Activated CD4-positive, alpha-beta T cell treated with anti-CD3 and anti-CD28 coated beads for 36 hours (primary cell): ENCODE measurements at regions not wholly inside any gene's neighbourhood (a gene's known extent, or its start where the extent isn't known, plus 50 kb on each side); places are given as distances from the start of the nearest gene placed in this dataset.
"Not testable (repeated sequence)": the region's sequence is repeated elsewhere in the genome, so short reads cannot be mapped to it uniquely, and the experiment has no call there.

ENCODE experiments used
- ATAC-seq: fragments of 200-7000 bp; cut with Tn5 transposase; one replicate; pipeline ENCODE4 v1.10.0; 2021; ENCODE audit warnings: mild to moderate bottlenecking, moderate library complexity
- CTCF ChIA-PET: fragments of 350-600 bp; sonication (Branson Sonifier 250); formaldehyde crosslinking; loops from one replicate; lab custom pipeline; 2021; ENCODE audit warnings: antibody characterized with exemption; lab: Charles Lee
- POLR2A ChIA-PET: fragments of 350-600 bp; sonication (Branson Sonifier 250); formaldehyde crosslinking; loops from one replicate; lab custom pipeline; 2021; ENCODE audit warnings: antibody characterized with exemption, inconsistent platforms; lab: Charles Lee
- DNase-seq: peaks from one replicate; pipeline ENCODE4 v3.0.0-alpha.2; 2020
- H3K27ac Mint-ChIP-seq: one replicate; pipeline ENCODE4 v1.8.0; 2021; ENCODE audit warnings: mixed read lengths
- H3K27me3 Mint-ChIP-seq: one replicate; pipeline ENCODE4 v1.8.0; 2021; ENCODE audit warnings: mixed read lengths
- H3K36me3 Mint-ChIP-seq: one replicate; pipeline ENCODE4 v1.8.0; 2021; ENCODE audit warnings: low read depth, mixed read lengths
- H3K4me1 Mint-ChIP-seq: one replicate; pipeline ENCODE4 v1.8.0; 2021; ENCODE audit warnings: mixed read lengths
- H3K4me3 Mint-ChIP-seq: one replicate; pipeline ENCODE4 v1.8.0; 2021; ENCODE audit warnings: mild to moderate bottlenecking, moderate library complexity, mixed read lengths
- H3K9me3 Mint-ChIP-seq: one replicate; pipeline ENCODE4 v1.8.0; 2021; ENCODE audit warnings: low read depth, mixed read lengths
- intact Hi-C, 2 experiments: fragments of 100-400 bp; cut with DNase I in 1 of 2; cut with micrococcal nuclease in 1 of 2; formaldehyde crosslinking; loops; one replicate each; pipeline versions ENCODE4 v1.14.2 to v1.15.1; 2022 to 2024; cut with DNase I, micrococcal nuclease

GRCh38 chr16:58884141-58884540 is 150.0 kb upstream of the GOT2 start:
- intact Hi-C loops, result no loop called here
- Mint-ChIP-seq H3K27me3 (peaks cover 8% of the 10 kb centered on the region), H3K9me3 (peaks cover 2% of the 10 kb centered on the region), H3K27ac (no peak overlapping the region), H3K4me3 (no peak overlapping the region), H3K4me1 (no peaks in the 10 kb centered on the region), H3K36me3 (no peaks in the 10 kb centered on the region)
- ATAC-seq (no peak), DNase-seq (no peak)
- ChIA-PET POLR2A (no interaction called here), CTCF (no interaction called here)

GRCh38 chr16:58883131-58883530 is 149.0 kb upstream of the GOT2 start:
- Mint-ChIP-seq H3K9me3 (peaks cover 2% of the 10 kb centered on the region), H3K36me3 (no peaks in the 10 kb centered on the region), H3K27ac (no peak overlapping the region), H3K4me1 (no peaks in the 10 kb centered on the region), H3K27me3 (peaks cover 8% of the 10 kb centered on the region), H3K4me3 (no peak overlapping the region)
- intact Hi-C loops, result no loop called here
- ChIA-PET CTCF (no interaction called here), POLR2A (no interaction called here)
- ATAC-seq (no peak), DNase-seq (no peak)

- no peak overlapping the region for H3K4me3 Mint-ChIP-seq
- peaks cover 2% of the 10 kb centered on the region for H3K9me3 Mint-ChIP-seq
- intact Hi-C loops, result no loop called here
- peaks cover 8% of the 10 kb centered on the region for H3K27me3 Mint-ChIP-seq
- POLR2A ChIA-PET, result no interaction called here
- ATAC-seq, result no peak
- DNase-seq, result no peak
- no peak overlapping the region for H3K27ac Mint-ChIP-seq
- H3K36me3 Mint-ChIP-seq, result no peaks in the 10 kb centered on the region
- CTCF ChIA-PET, result no interaction called here
- H3K4me1 Mint-ChIP-seq, result no peaks in the 10 kb centered on the region
These were observed 148.2 kb upstream of the GOT2 start for GRCh38 chr16:58882292-58882691.

DNA sequence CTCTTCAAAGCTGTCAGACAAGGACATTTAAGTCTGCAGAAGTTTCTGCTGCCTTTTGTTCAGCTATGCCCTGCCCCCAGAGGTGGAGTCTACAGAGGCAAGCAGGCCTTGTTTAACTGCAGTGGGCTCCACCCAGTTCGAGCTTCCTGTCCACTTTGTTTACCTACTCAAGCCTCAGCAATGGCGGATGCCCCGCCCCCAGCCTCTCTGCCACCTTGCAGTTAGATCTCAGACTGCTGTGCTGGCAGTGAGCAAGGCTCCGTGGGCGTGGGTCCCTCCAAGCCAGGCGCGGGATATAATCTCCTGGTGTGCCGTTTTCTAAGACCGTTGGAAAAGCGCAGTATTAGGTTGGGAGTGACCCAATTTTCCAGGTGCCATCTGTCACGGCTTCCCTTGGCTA is 144.5 kb upstream of the GOT2 start:
- CTCF ChIA-PET, H3K36me3 Mint-ChIP-seq, H3K9me3 Mint-ChIP-seq, DNase-seq, H3K27ac Mint-ChIP-seq, intact Hi-C loops, H3K27me3 Mint-ChIP-seq, H3K4me1 Mint-ChIP-seq, POLR2A ChIA-PET, ATAC-seq, H3K4me3 Mint-ChIP-seq: not testable (repeated sequence)

GRCh38 chr16:58866935-58867334 is 132.8 kb upstream of the GOT2 start:
- DNase-seq (no peak), ATAC-seq (no peak)
- H3K4me3 Mint-ChIP-seq, result no peak overlapping the region
- intact Hi-C loops, result no loop called here
- H3K36me3 Mint-ChIP-seq, result no peaks in the 10 kb centered on the region
- POLR2A ChIA-PET, result no interaction called here
- no peaks in the 10 kb centered on the region for H3K9me3 Mint-ChIP-seq
- peaks cover 1% of the 10 kb centered on the region for H3K27me3 Mint-ChIP-seq
- H3K4me1 Mint-ChIP-seq, result no peaks in the 10 kb centered on the region
- H3K27ac Mint-ChIP-seq, result no peak overlapping the region
- CTCF ChIA-PET, result no interaction called here

- no peaks in the 10 kb centered on the region for H3K4me1 Mint-ChIP-seq
- POLR2A ChIA-PET, result no interaction called here
- CTCF ChIA-PET, result no interaction called here
These were observed 129.6 kb upstream of the GOT2 start for GRCh38 chr16:58863761-58864160.

DNA sequence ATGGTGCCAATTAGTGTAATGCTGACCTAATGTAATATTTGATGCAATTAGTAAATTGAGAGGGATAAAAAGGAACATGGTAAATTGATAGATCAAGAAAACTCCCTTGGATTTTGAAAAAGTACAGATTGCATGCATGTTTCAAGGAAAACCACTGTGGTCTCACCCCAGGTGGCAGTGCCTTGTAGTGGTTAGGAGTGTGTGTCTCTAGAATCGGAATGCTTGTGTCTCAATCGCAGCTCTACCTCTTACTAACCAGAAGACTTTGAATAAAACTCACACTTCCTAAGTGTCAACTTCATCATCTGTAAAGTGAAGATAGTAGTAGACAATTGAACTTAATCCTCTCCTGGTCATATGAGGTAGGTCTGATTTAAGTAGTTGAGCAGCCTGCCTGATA is 128.9 kb upstream of the GOT2 start:
- POLR2A ChIA-PET, result no interaction called here

More at GRCh38 chr16:58863761-58864160, 129.6 kb upstream of the GOT2 start:
- H3K9me3 Mint-ChIP-seq, result no peaks in the 10 kb centered on the region
- ATAC-seq (no peak), DNase-seq (no peak)
- H3K36me3 Mint-ChIP-seq, result no peaks in the 10 kb centered on the region
- intact Hi-C loops, result no loop called here
- no peak overlapping the region for H3K27ac Mint-ChIP-seq
- peaks cover 5% of the 10 kb centered on the region for H3K27me3 Mint-ChIP-seq
- H3K4me3 Mint-ChIP-seq, result no peak overlapping the region

DNA sequence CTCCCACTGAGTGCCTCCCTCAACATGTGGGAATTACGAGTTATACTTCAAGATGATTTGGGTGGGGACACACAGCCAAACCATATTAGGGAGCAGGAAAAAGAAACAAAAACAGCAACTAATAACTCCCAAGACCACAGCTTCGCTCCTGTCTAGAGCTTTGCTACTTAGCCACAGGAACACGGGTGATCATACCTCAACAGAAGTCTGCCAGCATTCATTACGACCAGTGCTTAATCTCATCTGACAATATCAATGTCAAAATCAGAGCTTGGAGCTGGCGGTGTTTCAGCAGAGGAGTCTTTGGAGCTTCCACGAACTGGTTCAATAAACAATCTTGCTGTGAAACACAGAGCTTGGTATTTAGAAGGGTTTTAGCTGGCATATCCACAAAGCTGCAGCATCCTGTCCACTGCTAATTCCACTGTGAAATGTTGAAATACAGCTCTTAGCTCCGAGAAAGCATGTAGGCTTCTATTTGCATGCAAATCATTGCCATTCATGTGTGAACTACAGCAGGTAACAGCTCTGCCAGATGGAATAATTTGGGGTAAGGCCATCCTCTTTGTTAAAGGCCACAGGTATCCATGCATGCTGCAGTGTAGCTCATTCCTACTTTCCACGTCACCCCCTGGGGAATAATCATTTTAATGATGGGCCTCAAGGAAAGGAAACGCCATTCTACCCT is 128.4 kb upstream of the GOT2 start:
- no peak for ATAC-seq
- no peaks in the 10 kb centered on the region for H3K9me3 Mint-ChIP-seq

More for the DNA sequence above, 128.9 kb upstream of the GOT2 start:
- Mint-ChIP-seq H3K27me3 (peaks cover 5% of the 10 kb centered on the region), H3K9me3 (no peaks in the 10 kb centered on the region), H3K4me1 (no peaks in the 10 kb centered on the region), H3K27ac (no peak overlapping the region), H3K4me3 (no peak overlapping the region), H3K36me3 (no peaks in the 10 kb centered on the region)
- ATAC-seq (no peak), DNase-seq (no peak)
- intact Hi-C loops, result no loop called here
- CTCF ChIA-PET, result no interaction called here

GRCh38 chr16:58859958-58860669 is 126.0 kb upstream of the GOT2 start:
- H3K27ac Mint-ChIP-seq, result no peak overlapping the region
- intact Hi-C loops, result no loop called here
- no peaks in the 10 kb centered on the region for H3K36me3 Mint-ChIP-seq
- H3K9me3 Mint-ChIP-seq, result no peaks in the 10 kb centered on the region
- no peaks in the 10 kb centered on the region for H3K4me1 Mint-ChIP-seq
- ChIA-PET CTCF (no interaction called here), POLR2A (interaction anchor here (0.7 kb wide), 1 partner anchor 9 kb away, joined by 3 read pairs; no protein-coding TSS in a partner anchor)
- no peak overlapping the region for H3K4me3 Mint-ChIP-seq
- DNase-seq, result no peak
- ATAC-seq, result no peak
- peaks cover 6% of the 10 kb centered on the region for H3K27me3 Mint-ChIP-seq

More for the DNA sequence above, 128.4 kb upstream of the GOT2 start:
- ChIA-PET POLR2A (no interaction called here), CTCF (interaction anchor here (0.7 kb wide), 1 partner anchor 545 kb away, joined by 3 read pairs; no protein-coding TSS in a partner anchor)
- intact Hi-C loops, result no loop called here
- Mint-ChIP-seq H3K27ac (no peak overlapping the region), H3K4me3 (no peak overlapping the region), H3K36me3 (no peaks in the 10 kb centered on the region), H3K4me1 (no peaks in the 10 kb centered on the region), H3K27me3 (peaks cover 5% of the 10 kb centered on the region)
- no peak for DNase-seq

DNA sequence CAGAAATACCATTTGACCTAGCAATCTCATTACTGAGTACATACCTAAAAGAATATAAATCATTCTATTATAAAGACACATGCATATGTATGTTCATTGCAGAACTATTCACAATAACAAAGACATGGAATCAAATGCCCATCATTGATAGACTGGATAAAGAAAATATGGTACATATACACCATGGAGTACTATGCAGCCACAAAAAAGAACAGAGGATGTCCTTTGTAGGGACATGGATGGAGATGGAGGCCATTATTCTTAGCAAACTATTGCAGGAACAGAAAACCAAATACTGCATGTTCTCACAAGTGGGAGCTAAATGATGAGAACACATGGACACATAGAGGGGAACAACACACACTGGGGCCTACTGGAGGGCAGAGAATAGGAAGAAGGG is 124.5 kb upstream of the GOT2 start:
- H3K27ac Mint-ChIP-seq, CTCF ChIA-PET, H3K4me1 Mint-ChIP-seq, ATAC-seq, intact Hi-C loops, H3K9me3 Mint-ChIP-seq, H3K27me3 Mint-ChIP-seq, H3K4me3 Mint-ChIP-seq, POLR2A ChIA-PET, DNase-seq, H3K36me3 Mint-ChIP-seq: not testable (repeated sequence)

DNA sequence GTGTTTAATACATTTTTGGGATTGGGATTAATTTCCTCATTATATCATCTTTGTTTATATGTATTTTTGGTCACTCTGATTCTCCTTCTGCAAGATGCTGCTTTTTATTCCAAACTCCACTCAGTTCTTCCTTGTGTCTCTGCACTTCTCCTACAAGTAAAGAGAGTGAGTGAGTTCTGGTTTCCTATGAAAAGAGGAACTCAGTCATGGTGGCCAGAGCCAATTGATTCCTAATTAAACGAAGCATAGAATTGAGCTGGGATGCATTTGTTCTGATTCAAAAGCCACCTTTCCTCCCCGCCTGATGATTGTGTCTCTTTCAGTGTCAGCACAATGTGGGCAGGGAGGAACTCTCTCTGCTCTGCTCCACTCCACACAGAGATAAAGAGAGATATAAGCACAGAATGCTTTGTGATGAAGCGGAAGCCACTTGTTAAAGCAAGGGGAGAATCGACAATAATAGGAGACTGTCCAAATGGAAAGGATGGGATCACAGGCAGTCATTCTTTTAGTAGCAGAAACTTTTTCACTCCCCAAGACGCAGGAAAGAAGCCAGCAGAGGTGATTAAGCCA is 121.3 kb upstream of the GOT2 start:
- H3K4me3 Mint-ChIP-seq, result no peak overlapping the region
- H3K9me3 Mint-ChIP-seq, result no peaks in the 10 kb centered on the region
- no peaks in the 10 kb centered on the region for H3K4me1 Mint-ChIP-seq
- peaks cover 7% of the 10 kb centered on the region for H3K27me3 Mint-ChIP-seq
- POLR2A ChIA-PET, result no interaction called here
- intact Hi-C loops, result no loop called here
- no peak for DNase-seq
- no peak for ATAC-seq
- no peak overlapping the region for H3K27ac Mint-ChIP-seq
- H3K36me3 Mint-ChIP-seq, result no peaks in the 10 kb centered on the region
- CTCF ChIA-PET, result no interaction called here
